GM18909 (cell line): ENCODE measurements at regions not wholly inside any gene's neighbourhood (a gene's known extent, or its start where the extent isn't known, plus 50 kb on each side); places are given as distances from the start of the nearest gene placed in this dataset.

Experiments
- ATAC-seq: cut with Tn5 transposase; IDR thresholded peaks from one replicate; pipeline ENCODE4 v1.9.1; 2021; ENCODE audit warnings: mild to moderate bottlenecking; ENCODE audit not compliant: unreplicated experiment, poor library complexity

DNA sequence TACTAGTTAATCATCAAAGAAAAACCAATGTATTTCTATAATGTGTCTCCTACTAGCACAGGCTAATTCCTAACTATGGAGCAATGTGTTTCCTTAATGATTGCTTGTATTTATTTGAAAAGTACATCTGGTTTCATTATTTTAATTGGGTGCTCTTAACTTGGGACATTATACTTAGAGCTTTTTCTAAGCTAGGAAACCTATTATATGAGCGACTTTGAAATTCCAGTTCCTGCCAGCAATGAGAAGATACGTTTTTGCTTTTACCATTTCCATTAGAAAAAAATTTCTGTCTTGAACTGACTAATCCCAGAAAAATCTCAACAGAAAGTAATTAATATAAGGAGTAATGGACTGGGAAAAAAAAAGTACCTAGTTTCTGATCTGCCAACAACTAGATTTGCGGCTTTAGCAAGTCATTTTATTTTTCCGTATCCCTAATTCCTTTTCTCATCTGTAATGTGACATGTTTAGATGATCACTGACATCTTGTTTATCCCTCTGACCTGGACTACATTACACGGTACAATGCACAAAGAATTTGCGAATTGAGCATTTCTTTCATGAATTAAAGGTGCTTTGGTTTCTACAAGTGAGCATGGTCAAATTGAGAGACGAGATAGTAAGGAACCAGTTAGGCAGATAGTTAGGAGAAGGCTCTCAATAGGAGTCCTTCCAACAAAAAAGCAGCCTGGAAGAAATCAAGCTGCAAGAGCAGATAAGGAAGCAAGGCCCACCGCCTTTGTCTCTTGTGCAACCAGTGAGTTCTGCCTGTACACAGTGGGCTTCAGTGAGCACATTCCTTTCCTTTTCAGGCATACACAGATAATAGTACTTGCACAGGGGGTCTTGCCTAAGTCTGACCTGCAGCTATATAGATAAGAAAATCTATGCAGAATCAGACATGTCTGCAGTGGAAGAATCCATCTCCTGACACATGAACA lies 1765.0 kb upstream of the FLRT2 start:
- no peak for ATAC-seq

GRCh38 chr14:83777516-83777915 lies 1752.4 kb upstream of the FLRT2 start:
- ATAC-seq: no peak

GRCh38 chr14:83779266-83779665 lies 1750.7 kb upstream of the FLRT2 start:
- ATAC-seq: no peak

DNA sequence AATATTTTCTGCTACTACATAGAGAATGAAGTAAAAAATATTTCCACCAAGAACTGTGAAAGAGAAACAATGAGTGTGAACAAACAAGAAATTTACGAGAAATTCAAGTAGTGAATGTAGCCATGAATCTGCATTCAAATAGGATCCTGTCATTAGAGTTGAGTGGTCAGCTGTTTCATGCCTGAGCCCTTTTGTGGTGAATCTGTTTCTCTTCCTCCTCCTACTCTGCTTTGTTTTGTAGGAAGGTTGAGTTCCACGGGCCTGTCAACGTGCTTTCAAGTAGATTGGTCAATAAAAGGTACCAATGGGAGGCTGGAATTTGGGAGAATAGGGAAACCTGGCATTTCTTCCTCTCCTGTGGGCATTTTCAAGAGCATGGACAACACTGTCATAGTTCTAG lies 1749.6 kb upstream of the FLRT2 start:
- ATAC-seq: no peak

DNA sequence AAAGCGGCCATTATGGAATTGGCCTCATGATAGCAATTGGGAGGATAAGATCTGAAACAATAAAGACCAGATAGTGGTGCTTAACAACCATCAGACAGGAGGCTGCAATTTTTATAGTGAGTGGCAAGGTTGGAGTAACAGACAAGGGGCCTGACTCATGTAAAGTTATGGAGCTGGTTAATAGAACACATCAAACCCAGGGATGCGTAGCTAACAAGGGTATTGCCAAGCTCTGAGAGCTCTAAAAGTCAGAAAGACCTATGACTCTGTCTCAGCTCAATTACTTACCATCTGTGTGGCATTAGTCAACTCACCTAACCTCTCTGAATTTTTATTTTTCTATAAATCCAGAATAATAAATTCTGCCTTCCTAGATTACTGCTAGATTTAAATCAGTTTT lies 1731.5 kb upstream of the FLRT2 start:
- no peak for ATAC-seq

- ATAC-seq: no peak
These were observed 1730.7 kb upstream of the FLRT2 start for GRCh38 chr14:83799233-83799632.

DNA sequence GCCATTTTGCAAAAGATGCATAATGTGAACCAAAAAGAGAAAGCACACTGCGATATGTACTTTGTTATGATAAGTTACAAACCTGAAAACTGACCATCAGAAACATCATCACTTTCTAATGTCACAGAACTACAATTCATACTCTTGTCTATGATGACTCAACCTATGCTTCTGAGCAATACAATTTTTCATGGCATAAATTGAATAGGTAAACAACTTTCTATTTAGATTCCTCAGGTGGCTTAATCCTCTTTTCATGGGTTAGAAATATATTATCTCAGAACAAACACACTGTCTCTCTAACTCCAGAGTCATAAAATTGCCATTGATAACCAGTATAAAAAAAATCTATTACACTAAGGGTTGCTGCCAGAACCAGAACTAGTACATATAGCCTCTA lies 1715.0 kb upstream of the FLRT2 start:
- no peak for ATAC-seq

DNA sequence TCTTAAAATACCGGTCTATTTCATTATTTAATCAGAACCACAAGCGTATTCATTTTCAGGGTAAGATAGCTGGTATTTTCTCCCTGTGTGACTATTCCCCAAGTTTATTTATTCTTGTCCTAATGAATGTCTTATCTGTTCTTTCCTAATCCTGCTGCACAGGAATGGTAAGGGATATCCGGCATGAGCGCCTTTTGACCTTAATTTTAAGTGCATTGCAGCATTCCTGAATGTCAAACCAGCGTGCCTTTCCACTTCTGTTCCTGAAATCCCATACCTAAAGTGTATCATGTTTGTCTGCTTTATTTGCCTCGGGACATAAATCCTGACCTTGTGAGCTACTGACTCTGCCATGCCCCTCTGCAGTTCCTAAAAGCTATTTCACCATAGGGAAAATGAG lies 1713.2 kb upstream of the FLRT2 start:
- ATAC-seq: no peak

- ATAC-seq: no peak
These were observed 1704.1 kb upstream of the FLRT2 start for GRCh38 chr14:83825843-83826242.

GRCh38 chr14:83826838-83827237 lies 1703.1 kb upstream of the FLRT2 start:
- no peak for ATAC-seq

DNA sequence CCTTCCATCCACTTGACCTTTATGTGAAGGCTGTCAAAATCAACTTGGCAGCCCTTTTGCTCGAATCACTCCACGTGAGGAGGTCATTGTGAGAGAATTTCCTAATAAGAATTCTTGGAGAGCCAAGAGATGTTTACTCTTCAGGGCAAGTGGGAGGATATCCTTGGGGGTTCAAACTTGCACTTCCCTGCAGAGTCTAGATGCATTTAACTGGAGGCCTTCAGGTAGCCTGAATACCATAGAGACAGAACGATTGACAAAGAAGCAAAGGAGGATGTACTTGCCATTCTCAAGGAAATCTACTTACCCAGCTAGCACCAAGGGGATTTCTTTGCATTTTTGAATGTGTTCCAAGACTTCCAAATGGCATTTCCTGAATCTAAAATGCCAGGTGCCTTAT lies 1702.6 kb upstream of the FLRT2 start:
- no peak for ATAC-seq

- ATAC-seq: no peak
These were observed 1701.5 kb upstream of the FLRT2 start for GRCh38 chr14:83828406-83828805.

GRCh38 chr14:83830316-83830715 lies 1699.6 kb upstream of the FLRT2 start:
- no peak for ATAC-seq

GRCh38 chr14:83838226-83838625 lies 1691.7 kb upstream of the FLRT2 start:
- ATAC-seq: no peak

DNA sequence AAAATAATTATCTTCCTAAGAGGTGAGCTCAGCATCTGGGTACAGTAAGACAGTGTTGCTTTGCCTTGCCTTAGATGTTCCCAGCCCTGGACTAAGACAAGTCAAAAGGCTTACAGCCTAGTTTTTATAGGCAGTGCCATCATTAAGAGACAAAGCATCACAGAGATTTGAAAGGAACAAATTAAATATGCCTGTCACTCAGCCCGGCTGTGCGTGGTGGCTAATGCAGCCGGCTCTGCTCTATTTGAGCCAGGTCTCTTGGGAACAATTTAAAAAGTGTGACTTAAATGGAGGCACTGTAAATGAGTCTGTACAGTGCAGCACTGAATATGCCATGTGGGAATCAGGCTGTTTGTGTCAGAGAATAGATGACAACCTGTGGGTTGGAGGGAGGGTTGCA lies 1687.4 kb upstream of the FLRT2 start:
- ATAC-seq: no peak

GRCh38 chr14:83847102-83847501 lies 1682.8 kb upstream of the FLRT2 start:
- ATAC-seq: no peak

DNA sequence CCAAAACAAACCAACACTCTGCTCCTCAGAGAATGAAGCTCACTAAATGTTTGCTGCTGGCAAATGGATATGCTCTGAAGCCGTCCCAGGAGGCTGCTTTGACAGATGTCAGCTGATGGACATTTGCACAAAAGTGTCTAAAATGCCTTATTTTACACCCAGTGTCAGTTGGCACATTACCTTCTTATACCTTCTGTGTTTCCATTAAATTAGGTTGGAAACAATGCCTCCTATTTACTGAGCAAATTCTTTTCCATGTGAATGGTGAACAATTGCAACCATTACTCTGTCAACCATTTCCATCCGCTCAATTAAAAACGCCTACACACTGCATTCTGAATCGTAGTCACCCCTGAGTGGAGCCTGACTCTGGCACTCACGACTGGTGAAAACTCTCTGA lies 1679.9 kb upstream of the FLRT2 start:
- no peak for ATAC-seq

DNA sequence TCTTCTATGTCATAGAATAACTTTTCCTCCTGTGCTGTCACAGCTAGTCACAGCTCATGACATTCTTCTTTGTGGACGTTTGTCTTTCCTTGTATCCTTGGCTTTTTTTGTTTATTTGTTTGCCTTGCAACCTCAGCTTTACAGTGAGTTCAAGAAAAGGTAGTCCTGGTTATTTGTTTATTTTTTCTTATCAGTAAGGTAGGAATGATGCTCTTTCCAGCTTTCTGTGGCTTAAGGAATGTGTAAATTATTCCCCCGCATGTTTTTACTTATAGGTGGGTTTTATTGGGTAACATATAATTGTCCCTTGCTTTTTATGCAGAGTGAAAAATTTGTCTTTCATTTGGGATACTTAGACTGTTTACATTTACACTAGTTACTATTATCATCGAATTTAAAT lies 1673.6 kb upstream of the FLRT2 start:
- no peak for ATAC-seq

GRCh38 chr14:83860631-83861155 lies 1669.3 kb upstream of the FLRT2 start:
- no peak for ATAC-seq

DNA sequence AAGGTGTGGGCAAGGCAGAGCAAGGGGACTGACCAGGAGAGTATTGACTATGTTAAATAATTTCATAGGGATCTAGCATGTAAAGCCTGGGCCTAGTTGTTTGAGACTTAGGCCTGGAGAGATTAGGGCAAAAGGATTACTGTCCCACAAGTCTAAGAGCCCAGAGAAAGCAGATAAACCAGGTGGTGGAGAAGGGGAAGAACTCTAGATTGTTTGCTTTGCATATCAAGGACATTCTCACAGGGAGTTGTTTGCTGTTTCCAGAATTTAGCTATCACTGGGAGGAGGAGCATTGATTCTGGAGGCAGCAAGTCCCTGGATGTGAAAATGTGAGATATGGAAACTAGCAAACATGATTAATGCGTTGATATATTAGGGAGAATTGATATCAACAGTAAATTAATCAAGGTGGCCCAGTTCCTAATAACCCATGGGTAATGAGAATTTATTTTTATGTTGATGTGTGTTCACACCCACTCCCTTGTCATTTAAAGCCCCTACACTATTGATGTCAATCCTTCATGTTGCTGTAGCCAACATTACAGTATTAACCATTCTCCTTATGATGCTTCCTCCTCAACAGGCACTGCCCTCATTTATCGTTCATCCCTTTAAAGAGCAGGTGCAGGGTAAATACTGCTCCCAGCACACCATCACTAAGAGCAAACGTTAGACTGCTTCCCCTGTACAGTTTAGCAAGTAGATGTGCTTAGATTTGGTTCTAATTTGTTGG lies 1666.7 kb upstream of the FLRT2 start:
- no peak for ATAC-seq

DNA sequence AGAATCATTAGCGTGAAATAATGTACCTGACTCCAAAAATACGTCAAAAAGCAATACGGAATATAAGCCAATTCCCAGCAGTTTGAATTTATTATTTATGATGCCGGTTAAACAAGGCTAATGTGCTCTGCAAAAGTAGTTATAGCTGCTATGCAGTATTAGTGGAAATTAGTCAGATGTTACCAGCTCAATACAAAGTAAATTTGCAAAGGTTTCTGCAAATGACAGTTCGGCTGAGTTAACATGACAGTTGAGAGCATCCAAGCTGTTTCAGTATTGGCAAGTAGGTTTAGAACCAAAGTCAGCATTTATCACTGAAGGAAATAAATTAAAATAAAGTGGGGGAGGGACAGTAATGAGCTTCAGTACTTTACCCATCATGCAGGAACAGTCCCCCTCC lies 1665.8 kb upstream of the FLRT2 start:
- no peak for ATAC-seq
